OCI-LY7 (cell line): ENCODE measurements at regions not wholly inside any gene's neighbourhood (a gene's known extent, or its start where the extent isn't known, plus 50 kb on each side); places are given as distances from the start of the nearest gene placed in this dataset.

ENCODE experiments used
- EZH2phosphoT487 ChIP-seq: fragments of 200-600 bp; sonication (generic); IDR thresholded peaks from 2 replicates; pipeline ENCODE4 v1.6.1; 2018; ENCODE audit warnings: low read depth, borderline replicate concordance, mild to moderate bottlenecking, mixed run types, antibody characterized with exemption, low read length, moderate library complexity, mixed read lengths
- TF ChIP-seq, protein P1 (sequence below): fragments of 200-600 bp; sonication (generic); conservative IDR thresholded peaks from 2 replicates; pipeline ENCODE4 v1.5.1; 2014; ENCODE audit warnings: mild to moderate bottlenecking, antibody characterized with exemption, low read length, moderate library complexity, mixed read lengths

DNA sequence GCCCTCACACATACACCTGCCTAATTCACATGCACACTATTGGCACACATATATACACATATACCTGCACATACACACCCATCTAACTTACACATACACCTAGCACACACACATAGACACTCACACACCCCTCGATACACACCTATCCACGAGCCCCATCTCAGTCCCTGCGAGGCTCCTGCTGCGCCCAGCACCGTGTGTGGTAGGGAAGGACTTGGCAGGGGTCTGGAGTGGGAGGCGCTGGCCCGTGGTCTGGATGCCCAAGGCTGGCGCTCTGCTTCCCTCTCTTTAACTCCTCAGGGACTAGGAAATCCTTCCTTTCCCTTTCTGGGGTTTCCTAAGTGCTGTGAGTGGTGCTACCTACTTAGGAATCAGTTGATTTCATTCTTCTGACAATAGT is 202.7 kb downstream of the UQCRFS1 start:
- TF ChIP-seq, protein P1, sequence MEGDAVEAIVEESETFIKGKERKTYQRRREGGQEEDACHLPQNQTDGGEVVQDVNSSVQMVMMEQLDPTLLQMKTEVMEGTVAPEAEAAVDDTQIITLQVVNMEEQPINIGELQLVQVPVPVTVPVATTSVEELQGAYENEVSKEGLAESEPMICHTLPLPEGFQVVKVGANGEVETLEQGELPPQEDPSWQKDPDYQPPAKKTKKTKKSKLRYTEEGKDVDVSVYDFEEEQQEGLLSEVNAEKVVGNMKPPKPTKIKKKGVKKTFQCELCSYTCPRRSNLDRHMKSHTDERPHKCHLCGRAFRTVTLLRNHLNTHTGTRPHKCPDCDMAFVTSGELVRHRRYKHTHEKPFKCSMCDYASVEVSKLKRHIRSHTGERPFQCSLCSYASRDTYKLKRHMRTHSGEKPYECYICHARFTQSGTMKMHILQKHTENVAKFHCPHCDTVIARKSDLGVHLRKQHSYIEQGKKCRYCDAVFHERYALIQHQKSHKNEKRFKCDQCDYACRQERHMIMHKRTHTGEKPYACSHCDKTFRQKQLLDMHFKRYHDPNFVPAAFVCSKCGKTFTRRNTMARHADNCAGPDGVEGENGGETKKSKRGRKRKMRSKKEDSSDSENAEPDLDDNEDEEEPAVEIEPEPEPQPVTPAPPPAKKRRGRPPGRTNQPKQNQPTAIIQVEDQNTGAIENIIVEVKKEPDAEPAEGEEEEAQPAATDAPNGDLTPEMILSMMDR: no peak
- no peak for TF ChIP-seq EZH2phosphoT487
